Endothelial cell of umbilical vein (primary cell): ENCODE measurements at regions not wholly inside any gene's neighbourhood (a gene's known extent, or its start where the extent isn't known, plus 50 kb on each side); places are given as distances from the start of the nearest gene placed in this dataset.

ENCODE experiments used
- BruUV-seq: library from RNA; stranded (reverse); fragments of 400-500 nt; replicated peaks from 2 replicates; lab custom pipeline; 2021; lab: Mats Ljungman, UMichigan
- CTCF ChIA-PET: fragments of 300-600, 350-600 bp; sonication (Branson Sonifier 250); formaldehyde crosslinking; loops from one replicate; lab custom pipeline; 2021; ENCODE audit warnings: antibody characterized with exemption, inconsistent platforms; lab: Charles Lee
- POLR2A ChIA-PET: fragments of 300-600, 350-600 bp; sonication (Branson Sonifier 250); formaldehyde crosslinking; loops from one replicate; lab custom pipeline; 2021; ENCODE audit warnings: antibody characterized with exemption, inconsistent platforms; lab: Charles Lee
- DNase-seq: peaks from one replicate; pipeline ENCODE4 v3.0.0-alpha.2; 2011; ENCODE audit warnings: low read depth, low spot score
- FAIRE-seq: peaks from 2 replicates; lab custom pipeline; 2011; peaks lifted over from hg19 to GRCh38; lab: Jason Lieb, UNC
- H2AFZ ChIP-seq: 2 replicates; pipeline ENCODE4 v1.6.0; 2012; ENCODE audit warnings: low read depth, low read length, control low read depth, inconsistent platforms
- H3K27ac ChIP-seq: 2 replicates; pipeline ENCODE4 v1.5.1; 2011; ENCODE audit warnings: low read depth, mild to moderate bottlenecking, control low read depth, low read length, moderate library complexity; ENCODE audit not compliant: insufficient read depth
- H3K27me3 ChIP-seq, 2 experiments: 2 replicates each; pipeline versions ENCODE4 v1.6.0 to v1.6.1; 2011; ENCODE audit warnings: low read length in 2 of 2, mixed read lengths in 1 of 2; ENCODE audit not compliant: control insufficient read depth in 2 of 2, insufficient read depth in 2 of 2
- H3K36me3 ChIP-seq, 2 experiments: 2 replicates in 1 of 2; 3 replicates in 1 of 2; pipeline ENCODE4 v1.5.1; 2011; ENCODE audit warnings: low read length in 2 of 2, mild to moderate bottlenecking in 1 of 2, moderate library complexity in 1 of 2; ENCODE audit not compliant: control insufficient read depth in 2 of 2, insufficient read depth in 2 of 2; ENCODE audit errors: extremely low read depth in 1 of 2
- H3K4me1 ChIP-seq: 3 replicates; pipeline ENCODE4 v1.5.1; 2011; ENCODE audit warnings: mild to moderate bottlenecking, low read length; ENCODE audit not compliant: control insufficient read depth, insufficient read depth; ENCODE audit errors: extremely low read depth
- H3K4me2 ChIP-seq: 2 replicates; pipeline ENCODE4 v1.6.1; 2011; ENCODE audit warnings: low read length, control low read depth, mixed read lengths; ENCODE audit not compliant: insufficient read depth
- H3K4me3 ChIP-seq, 3 experiments: fragments of 200-600 bp in 1 of 3; sonication (generic), shearing (Covaris generic) in 1 of 3; replicated peaks in 1 of 3; 2 replicates each; pipeline ENCODE4 v1.5.1; 2011 to 2016; ENCODE audit warnings: control low read depth in 3 of 3, low read length in 3 of 3, mild to moderate bottlenecking in 2 of 3, inconsistent platforms in 1 of 3, low read depth in 1 of 3, moderate library complexity in 1 of 3; ENCODE audit not compliant: insufficient read depth in 1 of 3
- H3K79me2 ChIP-seq: 2 replicates; pipeline ENCODE4 v1.6.0; 2012; ENCODE audit warnings: low read length, inconsistent platforms; ENCODE audit not compliant: control insufficient read depth, insufficient read depth
- H3K9ac ChIP-seq: replicated peaks from 2 replicates; pipeline ENCODE3; 2011; ENCODE audit warnings: low read length, control low read depth; ENCODE audit not compliant: insufficient read depth; ENCODE audit errors: extremely low read depth
- H3K9me1 ChIP-seq: replicated peaks from 3 replicates; pipeline ENCODE4 v1.6.0; 2011; ENCODE audit warnings: mild to moderate bottlenecking, low read length; ENCODE audit not compliant: control insufficient read depth, insufficient read depth; ENCODE audit errors: extremely low read depth
- H3K9me3 ChIP-seq: replicated peaks from 2 replicates; pipeline ENCODE4 v1.5.1; 2012; ENCODE audit warnings: low read length, inconsistent platforms; ENCODE audit not compliant: control insufficient read depth, insufficient read depth
- H4K20me1 ChIP-seq: replicated peaks from 2 replicates; pipeline ENCODE3; 2011; ENCODE audit warnings: mild to moderate bottlenecking, low read length; ENCODE audit not compliant: control insufficient read depth, insufficient read depth; ENCODE audit errors: extremely low read depth
- CTCF ChIP-seq, 2 donors: IDR thresholded peaks; 1 replicate in 1 of 2; 2 replicates in 1 of 2; pipeline ENCODE4 v1.5.1; 2011; ENCODE audit warnings: low read length in 2 of 2, mild to moderate bottlenecking in 2 of 2, moderate library complexity in 2 of 2, control low read depth in 1 of 2, inconsistent platforms in 1 of 2, low read depth in 1 of 2; ENCODE audit not compliant: insufficient read depth in 1 of 2; ENCODE audit errors: extremely low read depth in 1 of 2
- EZH2 ChIP-seq: IDR thresholded peaks from 2 replicates; pipeline ENCODE4 v1.6.1; 2012; ENCODE audit warnings: borderline replicate concordance, low read depth, mild to moderate bottlenecking, moderate library complexity, low read length, inconsistent platforms; ENCODE audit not compliant: severe bottlenecking
- FOS ChIP-seq: IDR thresholded peaks from 2 replicates; pipeline ENCODE4 v1.6.1; 2011; ENCODE audit warnings: mild to moderate bottlenecking, low read length, moderate library complexity, borderline replicate concordance; ENCODE audit not compliant: insufficient read depth
- GATA2 ChIP-seq: IDR thresholded peaks from 2 replicates; pipeline ENCODE4 v1.7.0; 2011; ENCODE audit warnings: low read depth, mild to moderate bottlenecking, moderate library complexity, mixed read lengths, low read length; ENCODE audit not compliant: insufficient read length, insufficient read depth
- JUN ChIP-seq: IDR thresholded peaks from 2 replicates; pipeline ENCODE4 v1.6.1; 2011; ENCODE audit warnings: borderline replicate concordance, low read depth; ENCODE audit not compliant: insufficient read length, insufficient read depth
- MAX ChIP-seq: IDR thresholded peaks from 2 replicates; pipeline ENCODE4 v1.6.1; 2011; ENCODE audit not compliant: insufficient read depth, insufficient read length
- MYC ChIP-seq: IDR thresholded peaks from one replicate; pipeline ENCODE4 v1.6.1; 2011; ENCODE audit warnings: mild to moderate bottlenecking, low read depth, low read length
- POLR2A ChIP-seq: IDR thresholded peaks from 2 replicates; pipeline ENCODE4 v1.6.1; 2012; ENCODE audit warnings: low read depth, mild to moderate bottlenecking, control low read depth, low read length
- POLR2AphosphoS5 ChIP-seq: IDR thresholded peaks from 2 replicates; pipeline ENCODE4 v1.6.1; 2012; ENCODE audit warnings: low read depth, mild to moderate bottlenecking, control low read depth, low read length, moderate library complexity; ENCODE audit not compliant: insufficient read depth
- dilution Hi-C: fragments of 300-500 bp; cut with MboI; formaldehyde crosslinking; loops from one replicate; pipeline ENCODE4 v1.15.0; 2019; ENCODE audit warnings: low sequenced_read_pairs; ENCODE audit not compliant: extremely low pct_ligation_motif_present
- intact Hi-C: fragments of 100-400 bp; cut with micrococcal nuclease; formaldehyde crosslinking; loops from one replicate; pipeline ENCODE4 v1.10.0; 2022

DNA sequence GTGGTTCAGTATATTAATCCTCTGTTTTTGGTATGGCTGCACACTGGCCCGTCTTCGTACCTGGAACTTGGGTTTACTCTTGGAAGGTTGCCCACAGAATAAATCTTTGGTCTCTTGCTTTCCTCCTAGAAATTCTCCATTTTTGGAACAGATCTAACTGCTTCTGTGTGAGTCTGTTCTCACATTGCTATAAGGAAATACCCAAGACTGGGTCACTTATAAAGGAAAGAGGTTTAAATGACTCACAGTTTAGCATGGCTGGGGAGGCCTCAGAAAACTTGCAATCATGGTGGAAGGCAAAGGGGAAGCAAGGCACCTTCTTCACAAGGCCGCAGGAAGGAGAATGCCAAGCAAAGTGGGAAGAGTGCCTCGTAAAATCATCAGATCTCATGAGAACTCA is 407.8 kb upstream of the PDE3A start:
- CTCF ChIA-PET: no interaction called here
- Histone ChIP-seq H3K27ac (peak overlapping the region; percentile 86), H3K79me2 (no peaks in the 10 kb centered on the region), H3K4me1 (peaks cover 59% of the 10 kb centered on the region), H3K9me1 (no peaks in the 10 kb centered on the region), H3K4me3 (no peak overlapping the region), H4K20me1 (no peaks in the 10 kb centered on the region), H3K27me3 (no peaks in the 10 kb centered on the region), H3K9ac (peak overlapping the region; percentile 85), H2AFZ (peak overlapping the region; percentile 62), H3K9me3 (no peaks in the 10 kb centered on the region), H3K36me3 (no peaks in the 10 kb centered on the region), H3K4me2 (peak overlapping the region; percentile 87)
- BruUV-seq: no TSS peak
- dilution Hi-C loops: no loop called here
- TF ChIP-seq CTCF (IDR thresholded peaks at IDR 0.05; ENCODE audit: extremely low read depth in 1 of 2, insufficient read depth in 1 of 2, low read depth in 1 of 2, low read length in 2 of 2): no peak
- TF ChIP-seq FOS: peak; percentile 68
- TF ChIP-seq EZH2: no peak
- intact Hi-C loops: no loop called here
- POLR2A ChIA-PET: interaction anchor here (0.7 kb wide), 1 partner anchor 437 kb away, joined by 3 read pairs; no protein-coding TSS in a partner anchor
- FAIRE-seq (no peak), DNase-seq (peak; percentile 53)

GRCh38 chr12:19962192-19962591 is 406.1 kb upstream of the PDE3A start:
- H3K36me3 ChIP-seq: no peaks in the 10 kb centered on the region
- ChIA-PET POLR2A (no interaction called here), CTCF (interaction anchor here (1.0 to 1.9 kb wide), 2 partner anchors 16 to 30 kb away, joined by 3 to 5 read pairs; no protein-coding TSS in a partner anchor)
- TF ChIP-seq MAX (no peak), CTCF (IDR thresholded peaks at IDR 0.05; ENCODE audit: extremely low read depth in 1 of 2, insufficient read depth in 1 of 2, low read depth in 1 of 2, low read length in 2 of 2) (no peak), MYC (no peak), FOS (no peak), GATA2 (no peak), POLR2AphosphoS5 (no peak), JUN (no peak), POLR2A (no peak), EZH2 (no peak)
- no peaks in the 10 kb centered on the region for H4K20me1 ChIP-seq
- no peak overlapping the region for H3K4me3 ChIP-seq
- H3K9ac ChIP-seq: no peak overlapping the region
- no TSS peak for BruUV-seq
- H3K4me1 ChIP-seq: peaks cover 50% of the 10 kb centered on the region
- no peaks in the 10 kb centered on the region for H3K27me3 ChIP-seq
- H2AFZ ChIP-seq: no peak overlapping the region
- H3K79me2 ChIP-seq: no peaks in the 10 kb centered on the region
- dilution Hi-C loops (no loop called here), intact Hi-C loops (no loop called here)
- H3K4me2 ChIP-seq: no peak overlapping the region
- FAIRE-seq (no peak), DNase-seq (no peak)
- H3K27ac ChIP-seq: no peak overlapping the region
- no peaks in the 10 kb centered on the region for H3K9me1 ChIP-seq
- H3K9me3 ChIP-seq: no peaks in the 10 kb centered on the region
